ENCODE measurements at regions not wholly inside any gene's neighbourhood (a gene's known extent, or its start where the extent isn't known, plus 50 kb on each side); places are given as distances from the start of the nearest gene placed in this dataset.

DNA sequence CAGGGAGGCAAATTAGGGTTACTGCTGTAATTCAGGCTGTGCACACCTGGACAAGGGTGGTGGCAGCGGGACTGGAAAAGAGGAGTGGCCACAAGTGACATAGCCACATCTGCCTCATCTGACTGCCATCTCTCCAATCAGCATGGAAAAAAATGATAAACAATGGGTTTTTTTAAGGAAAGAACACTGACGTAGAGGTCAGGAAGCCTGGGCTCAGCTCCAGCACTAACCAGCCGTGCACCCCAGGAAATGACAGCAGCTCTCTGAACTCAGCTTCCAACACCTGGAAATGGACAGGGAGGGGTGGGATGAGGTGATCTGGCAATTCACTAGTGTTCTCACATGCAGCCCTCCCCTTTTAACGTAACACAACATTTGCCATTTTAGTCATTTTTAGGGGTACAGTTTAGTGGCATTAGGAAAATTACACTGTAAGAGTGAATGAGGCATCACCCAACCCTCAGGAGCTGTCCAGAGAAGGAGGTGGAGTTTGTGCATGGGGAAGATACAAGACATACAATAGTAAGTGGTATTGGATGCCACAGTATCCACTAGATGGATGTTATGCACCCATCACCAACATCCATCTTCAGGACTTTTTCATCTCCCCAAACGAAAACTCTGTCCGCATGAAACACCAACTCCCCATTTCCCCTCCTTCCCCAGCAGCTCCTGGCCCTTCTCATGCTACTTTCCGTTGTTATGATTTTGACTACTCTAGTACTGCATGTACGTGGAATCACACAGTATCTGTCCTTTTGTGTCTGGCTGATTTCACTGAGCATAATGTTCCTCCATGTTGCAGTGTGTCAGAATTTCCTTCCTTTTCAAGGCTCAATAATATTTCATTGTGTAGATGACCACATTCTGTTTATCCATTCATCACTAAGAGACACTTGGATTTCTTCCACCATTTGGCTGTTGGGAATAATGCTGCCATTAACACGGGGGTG is 215.5 kb upstream of the ECI2 start:
- Histone ChIP-seq H3K9me3 (no peaks in the 10 kb centered on the region), H3K4me1 (peaks cover 0 to 3% of the 10 kb centered on the region in 2 donors), H3K36me3 (no peaks in the 10 kb centered on the region), H3K27ac (peak overlapping the region; percentile 81 to 87), H3K4me3 (peak overlapping the region in 1 of 3 donors; percentile 66), H3K27me3 (no peaks in the 10 kb centered on the region)
- no peak for TF ChIP-seq POLR2A (IDR thresholded peaks at IDR 0.05)
- TF ChIP-seq, protein P1, sequence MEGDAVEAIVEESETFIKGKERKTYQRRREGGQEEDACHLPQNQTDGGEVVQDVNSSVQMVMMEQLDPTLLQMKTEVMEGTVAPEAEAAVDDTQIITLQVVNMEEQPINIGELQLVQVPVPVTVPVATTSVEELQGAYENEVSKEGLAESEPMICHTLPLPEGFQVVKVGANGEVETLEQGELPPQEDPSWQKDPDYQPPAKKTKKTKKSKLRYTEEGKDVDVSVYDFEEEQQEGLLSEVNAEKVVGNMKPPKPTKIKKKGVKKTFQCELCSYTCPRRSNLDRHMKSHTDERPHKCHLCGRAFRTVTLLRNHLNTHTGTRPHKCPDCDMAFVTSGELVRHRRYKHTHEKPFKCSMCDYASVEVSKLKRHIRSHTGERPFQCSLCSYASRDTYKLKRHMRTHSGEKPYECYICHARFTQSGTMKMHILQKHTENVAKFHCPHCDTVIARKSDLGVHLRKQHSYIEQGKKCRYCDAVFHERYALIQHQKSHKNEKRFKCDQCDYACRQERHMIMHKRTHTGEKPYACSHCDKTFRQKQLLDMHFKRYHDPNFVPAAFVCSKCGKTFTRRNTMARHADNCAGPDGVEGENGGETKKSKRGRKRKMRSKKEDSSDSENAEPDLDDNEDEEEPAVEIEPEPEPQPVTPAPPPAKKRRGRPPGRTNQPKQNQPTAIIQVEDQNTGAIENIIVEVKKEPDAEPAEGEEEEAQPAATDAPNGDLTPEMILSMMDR (IDR thresholded peaks at IDR 0.05): no peak
- no peak for TF ChIP-seq POLR2AphosphoS5 (IDR thresholded peaks at IDR 0.05)
- intact Hi-C loops (cut with DNase I; ENCODE audit: low total_unique reads): no loop called here
- no peak for DNase-seq (ENCODE audit: low spot score in 2 of 2)

DNA sequence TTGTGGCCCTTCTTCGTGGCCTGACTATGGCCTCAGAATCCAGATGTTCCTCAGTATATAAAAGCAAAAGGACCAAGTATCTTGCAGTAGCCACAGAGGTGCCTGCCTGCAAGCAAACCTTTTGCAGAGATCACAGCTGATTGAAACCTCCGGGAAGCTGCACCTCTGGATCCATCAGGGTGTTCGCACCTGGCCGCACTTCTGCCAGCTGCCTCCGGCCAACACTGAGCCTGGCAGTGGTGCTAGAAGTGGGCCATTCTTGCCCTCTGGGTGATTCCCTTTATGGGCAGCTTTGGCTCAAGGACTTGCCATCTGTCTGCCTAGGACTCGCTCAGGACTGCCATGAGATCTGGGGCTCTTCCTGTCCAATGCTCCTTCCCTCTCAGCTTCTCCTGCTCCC is 214.6 kb upstream of the ECI2 start:
- H3K4me3 ChIP-seq: no peak overlapping the region
- intact Hi-C loops (cut with DNase I; ENCODE audit: low total_unique reads): no loop called here
- H3K36me3 ChIP-seq: no peaks in the 10 kb centered on the region
- no peaks in the 10 kb centered on the region for H3K27me3 ChIP-seq
- H3K9me3 ChIP-seq: no peaks in the 10 kb centered on the region
- no peak for TF ChIP-seq POLR2AphosphoS5 (IDR thresholded peaks at IDR 0.05)
- peaks cover 0 to 3% of the 10 kb centered on the region in 2 donors for H3K4me1 ChIP-seq
- H3K27ac ChIP-seq: no peak overlapping the region
- DNase-seq (ENCODE audit: low spot score in 2 of 2): no peak

DNA sequence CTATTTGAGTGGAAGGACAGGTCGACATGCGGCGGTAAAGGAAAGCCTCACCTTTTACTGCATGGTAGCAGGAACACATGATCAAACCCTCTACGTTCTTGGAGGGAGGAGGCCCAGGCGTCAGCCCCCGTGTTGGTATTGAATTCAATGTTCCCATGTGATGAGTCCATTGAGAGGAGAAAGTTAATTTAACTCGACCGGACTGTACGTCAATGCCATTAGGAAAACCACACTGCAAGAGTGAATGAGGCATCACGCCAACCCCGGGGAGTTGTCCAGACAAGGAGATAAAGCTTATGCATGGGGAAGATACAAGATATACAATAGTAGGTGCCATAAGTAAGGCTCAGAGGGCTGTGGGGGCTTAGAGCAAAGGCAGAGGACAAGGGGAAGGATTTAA is 213.9 kb upstream of the ECI2 start:
- intact Hi-C loops (cut with DNase I; ENCODE audit: low total_unique reads): no loop called here
- no peaks in the 10 kb centered on the region for H3K36me3 ChIP-seq
- H3K27ac ChIP-seq: no peak overlapping the region
- DNase-seq (ENCODE audit: low spot score in 2 of 2): no peak
- no peaks in the 10 kb centered on the region for H3K9me3 ChIP-seq
- H3K27me3 ChIP-seq: no peaks in the 10 kb centered on the region
- no peak for TF ChIP-seq POLR2A (IDR thresholded peaks at IDR 0.05)
- TF ChIP-seq POLR2AphosphoS5 (IDR thresholded peaks at IDR 0.05): no peak
- TF ChIP-seq, protein P1 (IDR thresholded peaks at IDR 0.05): no peak
- no peak overlapping the region for H3K4me3 ChIP-seq
- H3K4me1 ChIP-seq: peaks cover 0 to 3% of the 10 kb centered on the region in 2 donors

DNA sequence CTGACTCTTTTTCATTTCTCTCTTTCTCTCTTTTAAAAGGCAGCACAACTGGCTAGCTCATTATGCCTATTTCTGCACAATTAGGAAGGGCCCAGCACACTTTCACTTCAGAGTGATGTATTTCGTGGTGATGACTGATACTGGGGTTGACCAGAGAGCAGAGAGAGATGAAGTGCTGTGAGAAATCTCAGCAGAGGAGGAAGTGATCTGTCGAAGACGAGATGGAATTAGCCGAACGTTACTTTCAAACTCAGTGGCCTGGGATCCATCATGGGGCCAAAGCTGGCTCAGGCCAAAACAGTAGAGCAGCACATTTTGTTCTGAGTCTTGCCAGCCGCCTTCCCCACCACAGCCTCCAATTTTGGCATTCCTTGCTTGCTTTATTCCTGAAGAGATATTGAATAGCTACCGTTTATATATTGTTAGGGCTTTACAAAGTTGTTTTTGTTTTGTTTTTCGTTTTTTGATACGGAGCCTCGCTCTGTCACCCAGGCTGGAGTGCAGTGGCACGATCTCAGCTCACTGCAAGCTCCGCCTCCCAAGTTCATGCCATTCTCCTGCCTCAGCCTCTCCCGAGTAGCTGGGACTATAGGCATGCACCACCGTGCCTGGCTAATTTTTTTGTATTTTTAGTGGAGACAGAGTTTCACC is 213.2 kb upstream of the ECI2 start:
- H3K27me3 ChIP-seq: no peaks in the 10 kb centered on the region

DNA sequence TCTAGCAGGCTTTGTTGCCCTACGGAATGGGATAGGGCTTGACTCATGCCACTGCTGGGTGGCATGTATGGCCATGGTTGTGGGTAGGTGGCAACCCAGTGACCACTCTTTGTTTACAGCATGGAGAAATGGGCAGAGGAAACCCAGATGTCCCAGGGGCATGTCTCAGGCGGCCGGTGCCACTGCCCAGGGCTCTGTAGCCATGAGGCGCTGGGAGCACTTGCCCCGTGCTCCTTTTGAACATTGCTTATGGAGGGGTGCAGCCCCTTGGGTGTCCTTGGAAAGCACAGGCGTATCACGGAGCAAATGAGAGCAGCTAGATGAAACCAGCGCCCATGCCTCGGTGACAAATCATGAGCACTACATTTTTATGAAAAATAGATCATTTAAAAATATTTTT is 212.5 kb upstream of the ECI2 start:
- intact Hi-C loops (cut with DNase I; ENCODE audit: low total_unique reads): no loop called here
- Histone ChIP-seq H3K36me3 (no peaks in the 10 kb centered on the region), H3K4me1 (peaks cover 0 to 3% of the 10 kb centered on the region in 2 donors), H3K27me3 (no peaks in the 10 kb centered on the region), H3K9me3 (no peaks in the 10 kb centered on the region), H3K27ac (no peak overlapping the region), H3K4me3 (no peak overlapping the region)
- no peak for TF ChIP-seq POLR2A (IDR thresholded peaks at IDR 0.05)
- TF ChIP-seq POLR2AphosphoS5 (IDR thresholded peaks at IDR 0.05): no peak
- TF ChIP-seq, protein P1 (IDR thresholded peaks at IDR 0.05): no peak
- no peak for DNase-seq (ENCODE audit: low spot score in 2 of 2)

More for the DNA sequence above, 213.2 kb upstream of the ECI2 start:
- intact Hi-C loops (cut with DNase I; ENCODE audit: low total_unique reads): no loop called here
- peaks cover 0 to 3% of the 10 kb centered on the region in 2 donors for H3K4me1 ChIP-seq
- no peak overlapping the region for H3K27ac ChIP-seq
- H3K36me3 ChIP-seq: no peaks in the 10 kb centered on the region
- H3K4me3 ChIP-seq: no peak overlapping the region
- no peak for DNase-seq (ENCODE audit: low spot score in 2 of 2)
- H3K9me3 ChIP-seq: no peaks in the 10 kb centered on the region
- TF ChIP-seq POLR2AphosphoS5 (IDR thresholded peaks at IDR 0.05): no peak
- TF ChIP-seq, protein P1 (IDR thresholded peaks at IDR 0.05): no peak

Measured in breast epithelium (tissue), 4 donors.